ENCODE measurements at regions not wholly inside any gene's neighbourhood (a gene's known extent, or its start where the extent isn't known, plus 50 kb on each side); places are given as distances from the start of the nearest gene placed in this dataset.

- no peak for TF ChIP-seq CTCF (IDR thresholded peaks at IDR 0.05; ENCODE audit: low read length)
- TF ChIP-seq EZH2 (IDR thresholded peaks at IDR 0.05; ENCODE audit: borderline replicate concordance, low read length): no peak
Observed at GRCh38 chr12:9276990-9277389, 68.8 kb upstream of the PZP start.
